SK-N-SH (cell line): ENCODE measurements at regions not wholly inside any gene's neighbourhood (a gene's known extent, or its start where the extent isn't known, plus 50 kb on each side); places are given as distances from the start of the nearest gene placed in this dataset.

Source experiments
- CTCF ChIA-PET: fragments of 300-600, 350-600 bp; formaldehyde crosslinking; extraction: SDS; loops from one replicate; lab custom pipeline; 2021; lab: Yijun Ruan, JAX
- POLR2A ChIA-PET: fragments of 350-600 bp; sonication (Branson Sonifier 250); formaldehyde crosslinking; extraction: SDS; loops from one replicate; lab custom pipeline; 2020; ENCODE audit warnings: antibody characterized with exemption, inconsistent platforms; lab: Yijun Ruan, JAX
- DNase-seq: peaks from one replicate; pipeline ENCODE4 v3.0.0; 2012
- H2AFZ ChIP-seq: fragments of 200-600 bp; sonication (generic); 2 replicates; pipeline ENCODE4 v1.8.1; 2016; ENCODE audit warnings: antibody characterized with exemption, mild to moderate bottlenecking, low read depth
- H3F3A ChIP-seq: fragments of 200-600 bp; sonication (generic); replicated peaks from 2 replicates; pipeline ENCODE3; 2016; ENCODE audit warnings: antibody characterized with exemption, mild to moderate bottlenecking; ENCODE audit not compliant: insufficient read depth
- H3K27ac ChIP-seq, 2 experiments: fragments of 200-500 bp in 1 of 2; fragments of 200-600 bp in 1 of 2; sonication (Bioruptor generic) in 1 of 2; sonication (generic), shearing (Covaris generic) in 1 of 2; 2 replicates each; pipeline versions ENCODE4 v1.5.1 to v1.6.1; 2014 to 2016; ENCODE audit warnings: low read depth in 2 of 2, inconsistent platforms in 1 of 2, low read length in 1 of 2, mild to moderate bottlenecking in 1 of 2, mixed read lengths in 1 of 2
- H3K27me3 ChIP-seq: fragments of 200-600 bp; sonication (generic), shearing (Covaris generic); 2 replicates; pipeline ENCODE4 v1.6.1; 2016; ENCODE audit warnings: mixed run types; ENCODE audit not compliant: insufficient read depth
- H3K36me3 ChIP-seq, 2 experiments: fragments of 200-500 bp in 1 of 2; fragments of 200-600 bp in 1 of 2; sonication (Bioruptor generic) in 1 of 2; sonication (generic) in 1 of 2; replicated peaks in 1 of 2; 2 replicates each; pipeline versions ENCODE3 to v1.5.1; 2014 to 2016; ENCODE audit warnings: low read length in 1 of 2, mild to moderate bottlenecking in 1 of 2; ENCODE audit not compliant: insufficient read depth in 2 of 2, control insufficient read depth in 1 of 2
- H3K4me1 ChIP-seq, 2 experiments: fragments of 200-500 bp in 1 of 2; fragments of 200-600 bp in 1 of 2; sonication (Bioruptor generic) in 1 of 2; sonication (generic), shearing (Covaris generic) in 1 of 2; 2 replicates each; pipeline versions ENCODE4 v1.5.1 to v1.6.1; 2014 to 2016; ENCODE audit warnings: low read depth in 1 of 2, low read length in 1 of 2, mixed run types in 1 of 2; ENCODE audit not compliant: insufficient read depth in 2 of 2, control insufficient read depth in 1 of 2
- H3K4me2 ChIP-seq: fragments of 200-600 bp; sonication (generic), shearing (Covaris generic); 2 replicates; pipeline ENCODE4 v1.6.1; 2017; ENCODE audit warnings: mixed run types
- H3K4me3 ChIP-seq, 2 experiments: fragments of 200-500 bp in 1 of 2; fragments of 200-600 bp in 1 of 2; sonication (Bioruptor generic) in 1 of 2; sonication (generic), shearing (Covaris generic) in 1 of 2; 2 replicates each; pipeline versions ENCODE4 v1.5.1 to v1.8.1; 2014 to 2016; ENCODE audit warnings: low read depth in 2 of 2, inconsistent platforms in 1 of 2, low read length in 1 of 2, mild to moderate bottlenecking in 1 of 2, mixed read lengths in 1 of 2, moderate library complexity in 1 of 2
- H3K79me2 ChIP-seq: fragments of 200-600 bp; sonication (generic); 2 replicates; pipeline ENCODE4 v1.8.1; 2017; ENCODE audit warnings: mild to moderate bottlenecking; ENCODE audit not compliant: insufficient read depth
- H3K9ac ChIP-seq: fragments of 200-600 bp; sonication (generic); 2 replicates; pipeline ENCODE4 v1.6.1; 2017; ENCODE audit warnings: mixed run types
- H3K9me2 ChIP-seq: fragments of 200-600 bp; sonication (generic); 2 replicates; pipeline ENCODE4 v1.6.1; 2017; ENCODE audit warnings: mixed run types
- H3K9me3 ChIP-seq: fragments of 200-600 bp; sonication (generic); 2 replicates; pipeline ENCODE4 v1.6.1; 2017; ENCODE audit warnings: mixed run types, mild to moderate bottlenecking, moderate library complexity
- H4K20me1 ChIP-seq: fragments of 200-600 bp; sonication (generic); 2 replicates; pipeline ENCODE4 v1.6.1; 2017; ENCODE audit warnings: mild to moderate bottlenecking, mixed run types; ENCODE audit not compliant: insufficient read depth
- ELF1 ChIP-seq: IDR thresholded peaks from 2 replicates; pipeline ENCODE4 v1.4.0; 2012
- EP300 ChIP-seq, 2 experiments: IDR thresholded peaks; 2 replicates each; pipeline versions ENCODE4 v1.4.0 to v1.6.1; 2012; ENCODE audit warnings: borderline replicate concordance in 1 of 2, low read depth in 1 of 2, low read length in 1 of 2
- EZH2phosphoT487 ChIP-seq: fragments of 200-600 bp; sonication (generic); IDR thresholded peaks from 2 replicates; pipeline ENCODE4 v1.6.1; 2017; ENCODE audit warnings: low read depth, mixed run types, mild to moderate bottlenecking, antibody characterized with exemption, moderate library complexity, borderline replicate concordance
- MEF2A ChIP-seq: IDR thresholded peaks from 2 replicates; pipeline ENCODE4 v1.4.0; 2012; ENCODE audit warnings: low read depth, borderline replicate concordance
- MXI1 ChIP-seq: IDR thresholded peaks from 2 replicates; pipeline ENCODE4 v1.6.1; 2012; ENCODE audit warnings: mild to moderate bottlenecking, low read depth, low read length, improper control_type of control experiment
- PBX3 ChIP-seq: IDR thresholded peaks from 2 replicates; pipeline ENCODE4; 2012
- POLR2AphosphoS5 ChIP-seq: IDR thresholded peaks from 2 replicates; pipeline ENCODE4 v1.6.1; 2012; ENCODE audit warnings: low read depth, low read length
- RAD21 ChIP-seq: IDR thresholded peaks from 2 replicates; pipeline ENCODE4 v1.6.1; 2012; ENCODE audit warnings: mild to moderate bottlenecking, low read length
- RCOR1 ChIP-seq: fragments of 150-350 bp; IDR thresholded peaks from 2 replicates; pipeline ENCODE4 v1.6.1; 2017; ENCODE audit warnings: antibody characterized with exemption, low read length
- REST ChIP-seq: IDR thresholded peaks from 2 replicates; pipeline ENCODE4 v1.6.1; 2012; ENCODE audit warnings: mild to moderate bottlenecking, low read depth, low read length, moderate library complexity
- RFX5 ChIP-seq: IDR thresholded peaks from 2 replicates; pipeline ENCODE4 v1.6.1; 2012; ENCODE audit warnings: mild to moderate bottlenecking, improper control_type of control experiment, low read length
- RXRA ChIP-seq: IDR thresholded peaks from 2 replicates; pipeline ENCODE4 v1.4.0; 2012; ENCODE audit warnings: low read depth, mild to moderate bottlenecking, borderline replicate concordance
- TCF12 ChIP-seq: IDR thresholded peaks from 2 replicates; pipeline ENCODE4 v1.4.0; 2012
- TEAD4 ChIP-seq: IDR thresholded peaks from 2 replicates; pipeline ENCODE4 v1.4.0; 2012; ENCODE audit warnings: mild to moderate bottlenecking, borderline replicate concordance; ENCODE audit not compliant: insufficient read depth
- USF1 ChIP-seq: IDR thresholded peaks from 2 replicates; pipeline ENCODE4 v1.4.0; 2012; ENCODE audit warnings: low read depth, borderline replicate concordance
- YY1 ChIP-seq: IDR thresholded peaks from 2 replicates; pipeline ENCODE4 v1.4.0; 2012; ENCODE audit warnings: low read depth, mild to moderate bottlenecking
- ZBTB33 ChIP-seq: IDR thresholded peaks from 2 replicates; pipeline ENCODE4 v1.4.0; 2012; ENCODE audit warnings: low read depth, borderline replicate concordance
- WGBS: methylation state at CpG from one replicate; pipeline ENCODE4 v1.1.6; 2017; ENCODE audit warnings: low lambda C conversion rate; 5-methylcytosine and 5-hydroxymethylcytosine counted together

- Histone ChIP-seq H3K4me3 (no peak overlapping the region), H3K4me1 (no peaks in the 10 kb centered on the region), H3K27me3 (no peaks in the 10 kb centered on the region), H4K20me1 (no peaks in the 10 kb centered on the region), H2AFZ (no peak overlapping the region), H3K27ac (no peak overlapping the region), H3K4me2 (no peak overlapping the region), H3F3A (no peaks in the 10 kb centered on the region), H3K9me2 (no peaks in the 10 kb centered on the region), H3K36me3 (no peaks in the 10 kb centered on the region), H3K9ac (no peak overlapping the region), H3K9me3 (no peaks in the 10 kb centered on the region), H3K79me2 (no peaks in the 10 kb centered on the region)
- ChIA-PET CTCF (no interaction called here), POLR2A (no interaction called here)
- no peak for DNase-seq
- WGBS, result 41% methylated on average over 2 of the region's 2 CpGs
- TF ChIP-seq RAD21, result no peak
- no peak for TF ChIP-seq ZBTB33
- no peak for TF ChIP-seq TCF12
- TF ChIP-seq EZH2phosphoT487, result no peak
- no peak for TF ChIP-seq ELF1
- no peak for TF ChIP-seq USF1
- no peak for TF ChIP-seq MXI1
- TF ChIP-seq YY1, result no peak
- no peak for TF ChIP-seq RCOR1
- no peak for TF ChIP-seq EP300 (IDR thresholded peaks at IDR 0.05; ENCODE audit: borderline replicate concordance in 1 of 2, low read depth in 1 of 2, low read length in 1 of 2)
- TF ChIP-seq REST, result no peak
Measured at GRCh38 chr5:52065182-52065581, 681.9 kb downstream of the ISL1 start.

GRCh38 chr5:52069997-52070396, 686.7 kb downstream of the ISL1 start:
- no peak overlapping the region for H3K9ac ChIP-seq
- H3K9me3 ChIP-seq, result no peaks in the 10 kb centered on the region
- H3K79me2 ChIP-seq, result no peaks in the 10 kb centered on the region
- no peak for DNase-seq
- no peaks in the 10 kb centered on the region for H3K27me3 ChIP-seq
- ChIA-PET CTCF (no interaction called here), POLR2A (no interaction called here)
- no peak overlapping the region for H3K27ac ChIP-seq
- no peaks in the 10 kb centered on the region for H3K9me2 ChIP-seq
- no peaks in the 10 kb centered on the region for H3K4me1 ChIP-seq
- TF ChIP-seq RFX5 (no peak), MEF2A (no peak), PBX3 (no peak), RXRA (no peak), ZBTB33 (no peak), TEAD4 (no peak), POLR2AphosphoS5 (no peak), ELF1 (no peak)
- no peaks in the 10 kb centered on the region for H3K36me3 ChIP-seq
- H2AFZ ChIP-seq, result no peak overlapping the region
- H3K4me3 ChIP-seq, result no peak overlapping the region
- H3F3A ChIP-seq, result no peaks in the 10 kb centered on the region
- no peak overlapping the region for H3K4me2 ChIP-seq
- H4K20me1 ChIP-seq, result no peaks in the 10 kb centered on the region
